SJSA1 (cell line): ENCODE measurements at regions not wholly inside any gene's neighbourhood (a gene's known extent, or its start where the extent isn't known, plus 50 kb on each side); places are given as distances from the start of the nearest gene placed in this dataset.
"Not testable (repeated sequence)": the region's sequence is repeated elsewhere in the genome, so short reads cannot be mapped to it uniquely, and the experiment has no call there.

Experiments used
- DNase-seq, 2 experiments: peaks; one replicate each; pipeline ENCODE4 v3.0.0-alpha.2; 2015 to 2020; ENCODE audit warnings: low spot score in 2 of 2, low read depth in 1 of 2
- H3K27ac ChIP-seq: fragments of 250-450 bp; sonication (Bioruptor Pico); 2 replicates; pipeline ENCODE4 v1.5.1; 2020; ENCODE audit warnings: mild to moderate bottlenecking, moderate library complexity
- H3K27me3 ChIP-seq: fragments of 250-450 bp; sonication (Bioruptor Pico); replicated peaks from 2 replicates; pipeline ENCODE4 v1.5.1; 2020; ENCODE audit warnings: mild to moderate bottlenecking, moderate library complexity
- H3K36me3 ChIP-seq: fragments of 250-450 bp; sonication (Bioruptor Pico); 2 replicates; pipeline ENCODE4 v1.5.1; 2020; ENCODE audit warnings: mild to moderate bottlenecking
- H3K4me1 ChIP-seq: fragments of 250-450 bp; sonication (Bioruptor Pico); replicated peaks from 2 replicates; pipeline ENCODE4 v1.6.1; 2021; ENCODE audit warnings: mild to moderate bottlenecking
- H3K4me3 ChIP-seq: fragments of 250-450 bp; sonication (Bioruptor Pico); 2 replicates; pipeline ENCODE4 v1.5.1; 2020; ENCODE audit warnings: mild to moderate bottlenecking
- H3K9me3 ChIP-seq: fragments of 250-450 bp; sonication (Bioruptor Pico); replicated peaks from 2 replicates; pipeline ENCODE4 v1.5.1; 2020; ENCODE audit warnings: mild to moderate bottlenecking

- Histone ChIP-seq H3K27ac (no peak overlapping the region), H3K4me1 (no peaks in the 10 kb centered on the region), H3K4me3 (no peak overlapping the region)
Measured at GRCh38 chrX:128699716-128700285, 647.6 kb upstream of the ACTRT1 start.

GRCh38 chrX:128698573-128699181 lies 646.5 kb upstream of the ACTRT1 start:
- Histone ChIP-seq H3K36me3 (no peaks in the 10 kb centered on the region), H3K27me3 (no peaks in the 10 kb centered on the region), H3K9me3 (no peaks in the 10 kb centered on the region), H3K4me1 (no peaks in the 10 kb centered on the region), H3K27ac (no peak overlapping the region), H3K4me3 (no peak overlapping the region)
- DNase-seq, result no peak

More at GRCh38 chrX:128699716-128700285, 647.6 kb upstream of the ACTRT1 start:
- DNase-seq, result no peak
- Histone ChIP-seq H3K36me3 (no peaks in the 10 kb centered on the region), H3K9me3 (no peaks in the 10 kb centered on the region), H3K27me3 (no peaks in the 10 kb centered on the region)

GRCh38 chrX:128691872-128692271 lies 639.7 kb upstream of the ACTRT1 start:
- Histone ChIP-seq H3K4me3 (no peak overlapping the region), H3K4me1 (no peaks in the 10 kb centered on the region), H3K27ac (no peak overlapping the region), H3K36me3 (no peaks in the 10 kb centered on the region), H3K9me3 (no peaks in the 10 kb centered on the region), H3K27me3 (no peaks in the 10 kb centered on the region)
- no peak for DNase-seq

GRCh38 chrX:128685387-128685786 lies 633.2 kb upstream of the ACTRT1 start:
- DNase-seq, result no peak
- Histone ChIP-seq H3K4me3 (no peak overlapping the region), H3K27me3 (no peaks in the 10 kb centered on the region), H3K9me3 (no peaks in the 10 kb centered on the region), H3K36me3 (no peaks in the 10 kb centered on the region), H3K27ac (no peak overlapping the region), H3K4me1 (no peaks in the 10 kb centered on the region)

- Histone ChIP-seq H3K4me1 (no peaks in the 10 kb centered on the region), H3K36me3 (no peaks in the 10 kb centered on the region), H3K9me3 (no peaks in the 10 kb centered on the region), H3K4me3 (no peak overlapping the region), H3K27me3 (no peaks in the 10 kb centered on the region), H3K27ac (no peak overlapping the region)
- no peak for DNase-seq
Measured at GRCh38 chrX:128676651-128677050, 624.4 kb upstream of the ACTRT1 start.

GRCh38 chrX:128674326-128675086 lies 622.3 kb upstream of the ACTRT1 start:
- H3K4me3 ChIP-seq, H3K27ac ChIP-seq, H3K36me3 ChIP-seq, H3K27me3 ChIP-seq, H3K9me3 ChIP-seq, DNase-seq, H3K4me1 ChIP-seq: not testable (repeated sequence)

GRCh38 chrX:128664211-128664610 lies 612.0 kb upstream of the ACTRT1 start:
- Histone ChIP-seq H3K4me1 (no peaks in the 10 kb centered on the region), H3K27ac (no peak overlapping the region), H3K9me3 (no peaks in the 10 kb centered on the region), H3K36me3 (no peaks in the 10 kb centered on the region), H3K27me3 (no peaks in the 10 kb centered on the region), H3K4me3 (no peak overlapping the region)
- DNase-seq, result no peak

- Histone ChIP-seq H3K9me3 (no peaks in the 10 kb centered on the region), H3K4me1 (no peaks in the 10 kb centered on the region), H3K27me3 (no peaks in the 10 kb centered on the region), H3K36me3 (no peaks in the 10 kb centered on the region), H3K27ac (no peak overlapping the region), H3K4me3 (no peak overlapping the region)
- DNase-seq, result no peak
Measured at GRCh38 chrX:128653524-128654060, 601.4 kb upstream of the ACTRT1 start.

- H3K4me3 ChIP-seq, result no peak overlapping the region
- H3K9me3 ChIP-seq, result no peaks in the 10 kb centered on the region
- H3K27ac ChIP-seq, result no peak overlapping the region
- no peaks in the 10 kb centered on the region for H3K36me3 ChIP-seq
- DNase-seq, result no peak
- no peaks in the 10 kb centered on the region for H3K27me3 ChIP-seq
- H3K4me1 ChIP-seq, result no peaks in the 10 kb centered on the region
Measured at GRCh38 chrX:128650326-128650725, 598.1 kb upstream of the ACTRT1 start.

GRCh38 chrX:128634754-128635153 lies 582.6 kb upstream of the ACTRT1 start:
- no peaks in the 10 kb centered on the region for H3K27me3 ChIP-seq
- no peak overlapping the region for H3K27ac ChIP-seq
- DNase-seq, result no peak
- H3K4me3 ChIP-seq, result no peak overlapping the region
- no peaks in the 10 kb centered on the region for H3K36me3 ChIP-seq
- H3K4me1 ChIP-seq, result no peaks in the 10 kb centered on the region
- no peaks in the 10 kb centered on the region for H3K9me3 ChIP-seq

GRCh38 chrX:128623361-128623760 lies 571.2 kb upstream of the ACTRT1 start:
- H3K9me3 ChIP-seq, result no peaks in the 10 kb centered on the region

GRCh38 chrX:128622296-128622695 lies 570.1 kb upstream of the ACTRT1 start:
- H3K4me1 ChIP-seq, result no peaks in the 10 kb centered on the region
- no peak overlapping the region for H3K27ac ChIP-seq
- DNase-seq, result no peak
- no peaks in the 10 kb centered on the region for H3K36me3 ChIP-seq
- no peak overlapping the region for H3K4me3 ChIP-seq
- no peaks in the 10 kb centered on the region for H3K9me3 ChIP-seq
- H3K27me3 ChIP-seq, result no peaks in the 10 kb centered on the region

More at GRCh38 chrX:128623361-128623760, 571.2 kb upstream of the ACTRT1 start:
- no peak overlapping the region for H3K4me3 ChIP-seq
- H3K36me3 ChIP-seq, result no peaks in the 10 kb centered on the region
- H3K4me1 ChIP-seq, result no peaks in the 10 kb centered on the region
- H3K27ac ChIP-seq, result no peak overlapping the region
- H3K27me3 ChIP-seq, result no peaks in the 10 kb centered on the region
- no peak for DNase-seq

- Histone ChIP-seq H3K27ac (no peak overlapping the region), H3K36me3 (no peaks in the 10 kb centered on the region), H3K9me3 (no peaks in the 10 kb centered on the region), H3K27me3 (no peaks in the 10 kb centered on the region), H3K4me1 (no peaks in the 10 kb centered on the region), H3K4me3 (no peak overlapping the region)
- DNase-seq, result no peak
Measured at GRCh38 chrX:128619490-128619889, 567.3 kb upstream of the ACTRT1 start.

GRCh38 chrX:128616933-128617332 lies 564.7 kb upstream of the ACTRT1 start:
- Histone ChIP-seq H3K36me3 (no peaks in the 10 kb centered on the region), H3K4me1 (no peaks in the 10 kb centered on the region), H3K27me3 (no peaks in the 10 kb centered on the region), H3K27ac (no peak overlapping the region), H3K4me3 (no peak overlapping the region), H3K9me3 (no peaks in the 10 kb centered on the region)
- no peak for DNase-seq
